Prostate gland (tissue), 2 donors: ENCODE measurements at regions not wholly inside any gene's neighbourhood (a gene's known extent, or its start where the extent isn't known, plus 50 kb on each side); places are given as distances from the start of the nearest gene placed in this dataset.

Experiments
- POLR2A ChIP-seq: fragments of 450-650 bp; IDR thresholded peaks from one replicate; pipeline ENCODE4 v1.6.1; 2016; ENCODE audit warnings: antibody characterized with exemption, mild to moderate bottlenecking
- TF ChIP-seq, protein P1 (sequence below), 4 experiments: fragments of 200-600 bp in 2 of 4; fragments of 450-650 bp in 2 of 4; sonication (generic) in 2 of 4; IDR thresholded peaks; 1 replicate in 3 of 4; 2 replicates in 1 of 4; pipeline ENCODE4 v1.5.1; 2016 to 2019; ENCODE audit warnings: antibody characterized with exemption in 4 of 4, mild to moderate bottlenecking in 2 of 4, moderate library complexity in 2 of 4

DNA sequence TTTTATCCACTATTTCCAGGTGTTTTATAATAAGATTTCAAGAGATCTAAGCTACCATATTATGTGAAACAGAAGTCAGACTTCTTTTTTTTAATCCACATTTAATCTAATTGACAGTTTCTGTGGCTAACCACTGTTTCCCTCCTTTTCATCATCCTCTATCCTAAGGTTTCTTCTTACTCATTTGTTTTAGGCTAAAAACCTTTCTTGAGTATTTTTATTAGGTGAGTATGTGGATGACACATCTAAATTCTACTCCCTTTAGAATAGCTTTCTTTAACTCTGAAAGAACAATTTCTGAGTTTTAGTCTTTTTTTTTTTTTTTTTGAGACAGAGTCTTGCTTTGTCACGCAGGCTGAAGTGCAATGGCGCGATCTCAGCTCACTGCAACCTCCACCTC is 62.7 kb downstream of the NPY start:
- TF ChIP-seq, protein P1, sequence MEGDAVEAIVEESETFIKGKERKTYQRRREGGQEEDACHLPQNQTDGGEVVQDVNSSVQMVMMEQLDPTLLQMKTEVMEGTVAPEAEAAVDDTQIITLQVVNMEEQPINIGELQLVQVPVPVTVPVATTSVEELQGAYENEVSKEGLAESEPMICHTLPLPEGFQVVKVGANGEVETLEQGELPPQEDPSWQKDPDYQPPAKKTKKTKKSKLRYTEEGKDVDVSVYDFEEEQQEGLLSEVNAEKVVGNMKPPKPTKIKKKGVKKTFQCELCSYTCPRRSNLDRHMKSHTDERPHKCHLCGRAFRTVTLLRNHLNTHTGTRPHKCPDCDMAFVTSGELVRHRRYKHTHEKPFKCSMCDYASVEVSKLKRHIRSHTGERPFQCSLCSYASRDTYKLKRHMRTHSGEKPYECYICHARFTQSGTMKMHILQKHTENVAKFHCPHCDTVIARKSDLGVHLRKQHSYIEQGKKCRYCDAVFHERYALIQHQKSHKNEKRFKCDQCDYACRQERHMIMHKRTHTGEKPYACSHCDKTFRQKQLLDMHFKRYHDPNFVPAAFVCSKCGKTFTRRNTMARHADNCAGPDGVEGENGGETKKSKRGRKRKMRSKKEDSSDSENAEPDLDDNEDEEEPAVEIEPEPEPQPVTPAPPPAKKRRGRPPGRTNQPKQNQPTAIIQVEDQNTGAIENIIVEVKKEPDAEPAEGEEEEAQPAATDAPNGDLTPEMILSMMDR (IDR thresholded peaks at IDR 0.05): no peak
- TF ChIP-seq POLR2A: no peak
